ENCODE measurements at regions not wholly inside any gene's neighbourhood (a gene's known extent, or its start where the extent isn't known, plus 50 kb on each side); places are given as distances from the start of the nearest gene placed in this dataset.

DNA sequence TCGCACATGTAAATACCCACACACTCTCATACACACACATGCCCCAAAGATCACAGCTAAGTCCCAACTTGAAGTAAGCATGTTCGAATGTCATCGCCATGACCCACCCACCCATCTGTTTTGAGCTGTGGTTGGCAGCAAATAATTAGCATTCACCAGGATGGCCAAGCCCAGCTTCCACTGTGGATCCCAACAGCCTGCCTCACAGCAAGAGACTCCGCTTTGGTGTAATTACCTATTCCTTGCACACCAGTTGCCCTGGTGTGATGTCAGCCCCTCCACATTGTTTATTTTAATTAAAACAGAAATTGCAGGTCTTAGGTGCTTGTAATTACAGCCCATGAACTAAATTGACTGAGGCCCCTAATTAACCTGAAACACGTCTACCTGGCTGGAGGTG, 81.1 kb downstream of the MAFB start:
- no peak for TF ChIP-seq POLR2A (IDR thresholded peaks at IDR 0.05)
- TF ChIP-seq, protein P1, sequence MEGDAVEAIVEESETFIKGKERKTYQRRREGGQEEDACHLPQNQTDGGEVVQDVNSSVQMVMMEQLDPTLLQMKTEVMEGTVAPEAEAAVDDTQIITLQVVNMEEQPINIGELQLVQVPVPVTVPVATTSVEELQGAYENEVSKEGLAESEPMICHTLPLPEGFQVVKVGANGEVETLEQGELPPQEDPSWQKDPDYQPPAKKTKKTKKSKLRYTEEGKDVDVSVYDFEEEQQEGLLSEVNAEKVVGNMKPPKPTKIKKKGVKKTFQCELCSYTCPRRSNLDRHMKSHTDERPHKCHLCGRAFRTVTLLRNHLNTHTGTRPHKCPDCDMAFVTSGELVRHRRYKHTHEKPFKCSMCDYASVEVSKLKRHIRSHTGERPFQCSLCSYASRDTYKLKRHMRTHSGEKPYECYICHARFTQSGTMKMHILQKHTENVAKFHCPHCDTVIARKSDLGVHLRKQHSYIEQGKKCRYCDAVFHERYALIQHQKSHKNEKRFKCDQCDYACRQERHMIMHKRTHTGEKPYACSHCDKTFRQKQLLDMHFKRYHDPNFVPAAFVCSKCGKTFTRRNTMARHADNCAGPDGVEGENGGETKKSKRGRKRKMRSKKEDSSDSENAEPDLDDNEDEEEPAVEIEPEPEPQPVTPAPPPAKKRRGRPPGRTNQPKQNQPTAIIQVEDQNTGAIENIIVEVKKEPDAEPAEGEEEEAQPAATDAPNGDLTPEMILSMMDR (IDR thresholded peaks at IDR 0.05): no peak
- TF ChIP-seq POLR2AphosphoS5 (IDR thresholded peaks at IDR 0.05): no peak
- TF ChIP-seq EP300 (IDR thresholded peaks at IDR 0.05): no peak

Measured in sigmoid colon (tissue), 4 donors.